Globus pallidus (tissue), 1 donor: ENCODE measurements at regions not wholly inside any gene's neighbourhood (a gene's known extent, or its start where the extent isn't known, plus 50 kb on each side); places are given as distances from the start of the nearest gene placed in this dataset.

ENCODE experiments used
- DNase-seq: peaks from one replicate; pipeline ENCODE4 v3.0.0-alpha.2; 2015; ENCODE audit warnings: low spot score

DNA sequence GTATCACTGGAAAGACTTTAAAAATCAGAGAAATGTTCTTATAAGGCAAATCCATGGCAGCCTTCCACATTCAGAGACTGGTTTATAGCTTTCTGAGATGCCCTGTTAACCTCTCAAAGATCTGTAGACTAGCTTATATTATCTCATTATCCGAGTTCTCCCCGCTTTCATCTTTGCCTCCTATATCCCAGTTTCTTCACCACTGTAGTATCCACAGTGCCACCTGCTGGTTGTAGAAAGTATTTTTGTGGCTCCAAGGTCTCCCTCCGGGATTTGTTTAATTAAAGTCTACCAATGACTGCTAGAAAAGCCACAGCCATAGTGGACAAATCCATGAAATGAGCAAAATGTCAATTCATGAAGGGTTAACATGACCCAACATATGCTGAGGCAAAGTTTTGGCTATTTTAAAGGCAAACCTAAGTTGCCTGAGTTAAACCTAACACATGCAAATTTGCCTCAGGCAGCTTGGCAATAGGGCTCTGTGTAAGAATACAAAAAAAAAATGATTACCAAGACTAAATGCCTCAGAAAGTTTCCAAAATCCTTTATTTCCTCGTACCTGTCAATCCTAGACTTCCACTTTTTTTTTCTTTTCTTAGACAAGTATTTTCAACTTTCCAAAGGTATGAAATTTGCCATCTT lies 218.8 kb upstream of the BMP4 start:
- DNase-seq = peak; percentile 65

DNA sequence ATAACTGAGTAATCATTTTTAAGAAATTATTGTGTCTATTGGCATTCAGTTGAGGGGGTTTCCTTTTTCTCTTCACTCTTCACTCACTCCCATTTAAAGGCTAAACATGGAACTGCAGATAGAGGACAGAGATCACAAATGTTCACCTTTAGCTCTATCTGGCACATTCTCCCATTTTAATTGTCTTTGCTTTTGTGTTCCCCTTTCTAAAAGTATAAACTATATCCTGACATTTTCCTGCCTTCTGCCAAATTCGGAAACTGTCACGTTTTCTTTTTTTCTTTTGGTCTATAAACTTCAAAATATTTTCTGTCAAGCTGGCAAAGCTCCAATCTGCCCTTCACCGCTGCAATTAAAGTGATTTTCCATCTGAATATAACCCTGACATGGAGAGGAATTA lies 219.8 kb upstream of the CDKN3 start:
- no peak for DNase-seq

DNA sequence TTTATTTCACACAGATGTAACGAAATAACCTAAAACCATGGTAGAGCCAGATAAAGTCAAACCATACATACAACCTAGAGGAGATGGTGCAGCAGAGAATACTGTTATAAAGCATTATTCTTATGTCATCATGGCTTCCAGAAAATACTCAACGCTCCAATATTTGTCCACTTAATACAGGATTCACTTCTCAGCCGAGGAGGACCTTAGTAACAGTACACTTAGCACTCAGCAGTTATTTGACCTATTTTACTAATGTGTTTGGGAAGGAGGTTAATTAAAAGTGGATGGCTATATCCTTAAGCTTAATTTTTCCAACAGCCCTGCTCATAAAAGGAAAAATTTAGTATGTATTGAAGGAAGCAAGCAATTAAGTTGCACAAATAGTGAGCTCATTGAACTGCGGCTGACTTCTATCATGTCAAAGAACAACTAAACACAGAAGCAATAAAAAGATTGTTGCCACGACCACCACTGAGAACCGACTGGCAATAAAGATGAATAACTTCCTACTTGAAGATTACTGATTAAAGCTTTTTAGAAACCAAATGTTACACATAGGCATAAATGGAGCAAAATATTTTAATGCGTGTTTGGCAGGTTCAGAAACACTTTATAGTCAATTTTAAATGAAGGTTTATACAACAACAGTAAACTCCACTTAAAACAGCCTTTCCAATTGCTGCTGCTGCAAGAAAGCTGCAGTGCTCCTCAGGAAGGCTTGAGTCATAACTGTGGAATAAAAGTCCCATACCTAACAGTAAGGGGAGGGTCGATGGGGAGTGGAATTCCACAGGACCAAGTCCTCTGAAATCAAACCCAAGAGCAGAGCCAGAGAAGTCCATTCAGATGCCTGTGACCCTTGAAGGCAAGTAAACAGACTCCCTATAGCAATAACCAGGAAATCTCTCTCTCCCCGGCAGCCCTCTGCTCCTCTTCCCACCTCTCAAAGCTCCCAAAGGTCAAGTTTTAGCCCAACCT lies 218.9 kb upstream of the CDKN3 start:
- no peak for DNase-seq

DNA sequence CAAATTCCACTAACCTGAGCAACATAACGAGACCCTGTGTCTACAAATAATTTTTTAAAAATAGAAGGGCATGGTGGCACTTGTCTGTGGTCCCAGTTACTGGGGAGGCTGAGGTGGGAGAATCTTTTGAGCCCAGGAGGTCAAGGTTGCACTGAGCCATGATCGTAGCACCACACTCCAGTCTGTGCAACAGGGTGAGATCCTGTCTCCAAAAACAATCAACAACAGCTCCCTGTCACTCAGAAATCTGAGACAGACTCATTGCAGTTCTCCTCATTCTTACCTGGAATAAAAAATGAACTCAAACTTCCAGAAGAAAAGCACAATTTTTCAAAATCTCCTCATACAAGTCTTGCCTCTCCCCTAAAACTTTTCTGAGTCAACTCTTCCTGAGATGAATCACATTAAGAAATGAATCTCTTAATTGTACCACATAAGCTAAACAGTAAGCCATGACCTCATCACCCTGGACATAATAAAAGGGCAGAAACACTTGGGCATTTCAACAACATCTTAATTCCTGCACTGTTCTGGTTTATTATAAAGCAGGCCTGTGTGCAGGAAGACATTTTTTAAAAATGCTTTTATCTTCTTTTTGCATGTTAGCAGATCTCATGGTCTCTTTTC lies 214.3 kb upstream of the CDKN3 start:
- no peak for DNase-seq

DNA sequence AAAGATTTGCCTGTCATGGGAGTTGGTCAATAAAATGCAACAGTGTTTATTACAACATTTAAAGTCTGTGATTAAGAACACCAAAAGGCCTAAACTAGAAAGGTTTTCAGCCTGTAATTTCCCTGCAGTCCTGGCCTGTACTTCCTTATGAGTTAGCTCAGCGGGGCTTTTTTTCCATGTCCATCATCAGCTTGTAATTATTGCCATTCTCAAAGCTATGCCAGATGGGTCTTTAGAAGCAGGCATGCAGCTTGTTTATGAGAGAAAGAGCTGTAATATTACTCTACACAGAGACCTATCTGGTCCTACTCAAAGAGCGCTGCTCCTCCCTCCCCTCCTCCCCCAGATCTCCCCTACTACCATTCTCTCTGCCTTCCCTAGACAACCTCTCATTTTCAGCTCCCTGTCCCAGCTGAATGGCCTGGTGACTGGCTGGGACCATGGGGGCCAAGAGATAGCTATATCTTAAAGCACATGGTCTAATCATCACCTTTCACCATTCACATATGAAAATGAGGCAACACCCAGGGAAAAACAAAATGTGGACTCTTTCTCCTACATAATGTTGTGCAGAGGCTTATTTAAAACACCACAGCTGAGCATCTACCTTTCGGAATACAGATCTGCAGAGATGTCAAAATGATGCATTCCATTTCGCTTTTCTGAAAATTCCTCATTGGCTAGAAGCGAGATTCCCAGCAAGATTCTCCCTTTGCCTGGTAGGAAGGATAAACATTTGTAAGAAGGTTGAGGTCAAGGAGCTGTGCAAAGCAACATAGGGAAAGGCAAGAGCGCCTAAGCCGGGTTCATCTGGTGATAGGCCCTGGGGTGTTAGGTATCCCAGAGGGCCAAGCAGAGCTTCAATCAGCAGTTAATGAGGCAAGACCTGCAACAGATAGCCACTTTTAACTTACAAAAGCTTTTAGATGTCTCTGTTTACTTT lies 209.7 kb upstream of the CDKN3 start:
- DNase-seq = no peak

DNA sequence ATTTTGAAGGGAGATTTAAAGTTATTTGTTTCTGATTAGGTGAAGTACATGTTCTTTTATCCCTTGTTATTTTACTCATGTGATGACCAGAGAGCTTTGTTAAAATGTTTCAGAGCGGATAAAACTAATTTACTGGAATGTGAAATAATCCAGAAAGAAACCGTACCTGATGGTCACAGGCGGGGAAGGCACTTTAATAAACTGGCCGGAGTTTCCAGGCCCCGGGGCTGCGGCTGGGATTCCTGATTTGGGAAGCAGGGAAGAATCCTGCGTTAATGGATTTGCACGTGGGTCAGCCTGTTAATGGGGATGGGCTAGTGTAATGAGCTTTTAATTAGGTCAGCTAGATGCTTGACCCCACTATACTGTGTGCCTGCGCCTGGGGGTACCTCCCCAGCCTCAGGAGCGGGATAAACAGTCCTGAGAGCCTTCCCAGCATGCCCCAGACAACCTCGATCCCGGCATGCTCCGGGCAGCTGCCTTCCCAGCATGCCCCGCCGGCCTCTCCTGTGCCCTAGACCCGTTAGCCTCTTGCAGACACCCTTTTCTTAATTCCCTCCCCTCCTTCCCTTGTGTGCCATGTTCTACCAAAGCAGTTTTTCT lies 208.6 kb upstream of the CDKN3 start:
- no peak for DNase-seq

DNA sequence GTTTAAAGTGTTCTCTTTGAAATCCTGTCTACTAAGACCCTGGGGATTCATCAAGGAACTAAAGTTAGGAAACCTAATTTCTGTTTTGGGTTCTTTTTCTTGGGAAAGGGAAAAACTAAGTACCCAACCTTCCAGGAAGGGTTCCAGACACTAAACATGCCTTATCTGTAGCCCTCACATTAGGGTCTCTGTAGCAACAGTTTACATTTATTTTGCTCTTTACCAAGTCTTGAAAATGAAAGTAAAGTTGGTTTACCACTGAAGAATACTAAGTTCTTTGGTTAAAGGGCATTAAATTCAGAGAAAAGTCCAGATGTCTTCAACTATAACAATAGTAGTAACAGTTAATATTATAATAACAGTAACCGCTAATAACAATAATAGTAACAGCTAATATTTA lies 207.5 kb upstream of the CDKN3 start:
- no peak for DNase-seq

DNA sequence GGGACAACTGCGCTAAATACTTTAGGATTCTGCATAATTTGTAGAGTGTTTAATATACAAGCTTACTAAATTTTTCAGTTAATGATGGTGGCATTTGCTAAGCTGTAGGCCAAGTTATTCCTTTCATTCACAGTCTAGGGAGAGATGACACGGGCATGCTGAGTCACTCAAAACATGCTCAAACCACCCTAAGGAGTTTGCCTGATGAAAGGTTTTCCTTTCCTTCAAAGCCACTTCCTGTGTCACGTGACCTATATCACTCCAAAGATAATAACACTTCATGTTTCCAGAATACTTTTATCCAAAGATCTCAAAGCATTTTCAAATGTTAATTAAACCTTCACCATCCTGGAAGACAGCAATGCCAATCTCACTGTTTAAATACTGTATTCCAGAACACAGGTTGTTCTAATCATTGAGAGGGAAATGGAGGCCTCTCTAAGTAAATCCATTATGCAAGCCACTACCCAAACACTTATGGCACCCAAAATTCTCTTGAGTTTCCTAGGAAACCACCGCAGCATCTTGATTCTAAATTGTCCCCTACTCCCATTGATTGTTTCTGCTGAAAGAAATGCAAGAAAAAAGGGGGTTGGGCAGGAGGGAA lies 207.0 kb upstream of the CDKN3 start:
- DNase-seq = no peak

DNA sequence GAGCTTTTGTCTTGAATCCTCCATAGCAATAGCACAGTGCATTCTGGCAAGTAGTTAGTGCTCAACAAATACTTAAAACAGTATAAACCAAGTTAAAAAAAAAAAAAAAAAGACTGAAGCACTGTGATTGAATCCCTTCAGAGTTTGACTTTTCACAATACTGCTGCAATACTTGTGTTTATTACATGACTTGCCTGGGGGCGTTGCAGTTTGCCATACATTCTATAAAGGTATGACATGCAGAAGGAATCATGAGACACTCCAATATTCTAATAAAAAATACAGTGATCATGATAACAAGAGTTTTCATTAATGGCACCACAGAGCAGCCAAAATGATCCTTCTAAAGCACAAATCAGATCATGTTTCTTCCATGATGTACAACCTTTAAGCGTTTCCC lies 205.0 kb upstream of the CDKN3 start:
- no peak for DNase-seq

DNA sequence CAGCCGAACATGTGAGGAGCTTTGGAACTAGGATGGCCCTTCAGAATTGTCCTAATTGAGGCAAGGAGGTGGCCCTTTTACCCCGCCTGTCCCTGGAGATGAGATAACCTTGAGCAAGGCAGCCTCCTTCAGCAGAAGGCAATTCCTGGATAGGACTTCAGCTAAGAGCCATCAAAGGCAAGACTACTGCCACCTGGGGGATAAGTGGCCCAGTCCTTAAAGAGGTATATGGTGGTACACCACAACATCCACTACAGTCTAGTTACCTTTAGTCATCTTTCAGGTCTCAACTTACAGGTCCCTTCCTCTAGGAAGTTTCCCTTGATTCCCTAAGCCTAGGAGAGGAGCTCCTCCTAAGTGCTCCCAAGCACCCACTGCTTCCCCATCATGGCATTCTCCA lies 204.2 kb upstream of the CDKN3 start:
- no peak for DNase-seq

DNA sequence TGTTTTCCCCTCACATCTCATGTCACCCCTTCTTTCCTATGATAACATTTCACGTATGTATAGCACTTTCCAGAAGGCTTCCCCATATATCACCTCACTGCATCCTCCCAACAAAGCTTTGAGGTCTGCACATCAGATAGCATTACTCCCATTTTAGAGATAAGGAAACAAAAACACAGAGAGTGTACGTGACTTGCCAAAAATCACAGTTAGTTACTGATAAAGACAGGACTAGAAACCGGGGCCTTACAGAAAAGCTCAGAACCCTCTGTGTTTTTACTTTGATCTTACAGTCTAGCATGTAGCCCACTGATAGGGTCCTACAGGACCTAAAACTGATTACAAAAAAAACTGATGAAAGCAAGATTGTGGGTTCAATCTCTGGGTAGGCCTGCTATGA lies 202.9 kb upstream of the CDKN3 start:
- no peak for DNase-seq

DNA sequence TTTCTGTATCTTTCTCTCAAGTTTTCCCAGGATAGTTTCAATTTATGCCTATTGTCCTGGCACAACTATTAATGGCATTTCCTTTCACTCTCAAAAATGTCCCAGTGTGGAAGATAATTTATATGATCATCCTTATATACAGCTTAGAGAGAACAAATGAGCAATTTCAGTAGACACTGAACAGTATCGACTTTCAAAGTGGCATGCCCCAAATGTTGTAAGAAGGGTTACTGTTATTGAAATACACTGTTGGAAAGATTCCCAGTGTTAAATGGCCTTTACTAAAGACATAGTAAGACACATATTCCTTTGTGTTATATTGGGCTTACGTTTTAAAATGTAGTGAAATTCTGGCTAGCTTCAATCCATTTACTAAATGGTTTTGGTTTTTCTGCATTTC lies 202.3 kb upstream of the CDKN3 start:
- DNase-seq = no peak

DNA sequence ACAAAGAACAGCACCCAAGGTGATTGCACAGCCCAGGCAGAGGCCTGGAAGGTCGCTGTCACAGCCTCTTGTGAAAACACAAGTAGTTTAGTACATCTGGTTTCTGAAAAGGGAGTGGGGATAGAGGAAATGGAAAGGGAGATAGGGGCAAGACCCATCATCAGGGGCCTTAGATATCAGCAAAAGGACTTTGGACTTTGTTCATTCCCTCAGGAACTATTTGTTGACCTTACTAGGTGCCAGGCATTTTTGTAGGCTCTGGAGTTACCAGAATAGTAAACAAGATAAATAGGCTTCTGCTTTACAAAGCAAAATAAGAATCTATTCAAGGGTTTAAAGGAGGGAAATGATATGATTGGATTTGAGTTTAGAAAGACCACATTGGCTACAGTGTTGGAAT lies 199.4 kb upstream of the CDKN3 start:
- DNase-seq = no peak

DNA sequence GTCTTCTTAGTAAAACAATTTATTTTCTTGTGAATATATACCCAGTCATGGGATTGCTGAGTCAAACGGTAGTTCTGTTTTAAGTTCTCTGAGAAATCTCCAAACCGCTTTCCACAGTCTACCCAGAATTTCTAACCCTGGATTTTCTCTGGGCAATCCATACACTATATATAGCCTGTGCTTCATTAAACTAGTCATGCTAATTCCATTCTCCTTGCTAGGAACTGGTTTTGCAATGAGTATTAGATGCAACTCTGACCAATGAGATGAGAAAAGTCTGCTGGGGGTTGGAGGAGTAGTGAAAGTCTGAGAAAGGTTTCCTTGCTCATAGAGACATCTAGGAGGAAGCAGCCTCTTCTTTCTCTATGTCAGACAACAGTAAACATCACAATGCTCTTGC lies 196.1 kb upstream of the CDKN3 start:
- DNase-seq = no peak

DNA sequence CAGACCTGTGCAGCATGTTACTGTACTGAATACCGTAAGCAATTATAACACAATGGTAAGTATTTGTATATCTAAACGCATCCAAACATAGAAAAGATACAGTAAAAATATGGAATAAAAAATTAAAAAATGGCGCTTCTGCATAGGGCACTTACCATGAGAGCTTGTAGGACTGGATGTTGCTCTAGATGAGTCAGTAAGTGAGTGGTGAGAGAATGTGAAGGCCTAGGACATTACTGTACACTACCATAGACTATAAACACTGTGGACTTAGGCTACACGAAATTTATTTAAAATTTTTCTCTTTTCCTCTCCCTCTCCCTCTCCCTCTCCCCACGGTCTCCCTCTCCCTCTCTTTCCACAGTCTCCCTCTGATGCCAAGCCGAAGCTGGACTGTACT lies 194.5 kb upstream of the CDKN3 start:
- DNase-seq = no peak

DNA sequence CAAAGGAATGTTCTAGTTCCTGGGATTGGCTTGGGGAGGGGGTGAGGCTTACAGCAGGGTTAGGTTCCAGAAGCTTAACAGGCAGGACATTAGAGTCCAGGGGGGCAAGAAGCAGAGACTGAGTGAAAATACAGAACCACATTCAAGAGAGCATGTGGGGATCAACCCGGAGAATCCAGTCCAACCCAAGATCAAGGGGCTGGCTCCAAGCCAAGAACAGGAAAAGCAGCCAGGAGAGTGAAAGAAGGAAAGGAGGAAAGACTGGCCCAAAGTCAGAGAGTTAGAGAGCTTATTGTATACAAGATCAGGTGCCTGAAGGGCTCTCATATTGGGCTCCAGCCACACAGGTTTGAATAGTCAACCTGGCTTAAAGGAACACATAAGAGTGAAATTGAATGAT lies 190.3 kb upstream of the CDKN3 start:
- DNase-seq = no peak

DNA sequence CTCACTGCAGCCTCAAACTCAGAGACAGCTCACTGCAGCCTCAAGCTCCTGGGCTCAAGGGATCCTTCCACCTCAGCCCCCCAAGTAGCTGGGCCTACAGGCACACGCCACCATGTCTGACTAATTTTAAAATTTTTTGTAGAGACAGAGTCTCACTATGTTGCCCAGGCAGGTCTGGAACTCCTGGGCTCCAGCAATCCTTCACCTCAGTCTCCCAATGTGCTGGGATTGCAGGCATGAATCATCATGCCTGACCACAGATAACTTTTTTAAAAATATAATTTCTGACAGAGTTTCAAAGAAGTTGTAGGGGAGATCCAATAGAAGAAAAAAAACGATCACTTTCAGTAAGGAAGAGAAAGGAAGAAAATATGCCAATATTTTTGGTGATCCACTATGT lies 189.7 kb upstream of the CDKN3 start:
- DNase-seq = no peak

DNA sequence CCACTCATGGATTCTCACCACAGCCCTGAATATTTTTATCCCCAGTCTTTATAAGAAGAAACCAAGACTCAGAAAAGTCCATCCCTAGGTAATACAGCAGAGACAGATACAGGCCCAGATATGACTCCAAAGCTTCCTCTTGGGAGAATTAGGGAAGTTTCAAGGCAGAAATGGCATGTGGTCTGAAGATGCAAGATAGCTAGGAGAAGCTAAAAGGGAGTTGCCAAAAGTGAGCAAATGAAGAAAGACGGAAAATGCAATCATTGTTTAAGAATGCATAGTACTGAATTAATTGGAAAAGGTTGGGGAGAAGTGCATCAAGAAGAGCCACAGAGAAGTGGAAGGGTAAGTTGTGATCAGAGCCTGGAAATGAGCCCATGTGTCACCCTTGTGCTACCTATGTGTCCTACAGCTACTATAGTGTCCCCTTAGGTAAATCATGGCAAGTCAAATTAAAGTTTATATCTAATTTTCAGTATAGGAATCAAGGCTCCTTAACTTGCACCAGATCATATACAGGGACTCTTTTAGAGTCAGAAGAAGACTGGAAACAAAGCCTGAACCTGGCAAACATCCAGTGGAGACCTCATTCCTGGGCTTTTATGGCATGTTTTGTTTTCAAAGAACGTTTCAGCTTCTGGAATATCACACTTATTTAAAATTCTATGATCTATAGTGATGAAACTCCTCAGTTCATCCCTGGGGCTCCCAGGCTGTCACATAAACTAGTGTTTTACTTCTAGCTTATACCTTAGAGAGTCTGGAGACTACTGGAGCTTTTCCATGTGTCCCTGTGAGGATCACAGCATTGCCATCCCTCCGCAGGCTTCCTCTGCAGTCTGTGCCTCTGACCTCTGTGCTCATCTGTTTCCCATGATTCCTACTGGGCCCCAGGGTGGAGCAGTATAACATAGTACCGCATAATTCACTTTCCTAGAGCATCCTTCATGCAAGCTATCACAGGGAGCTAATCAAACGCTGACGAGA lies 189.0 kb upstream of the CDKN3 start:
- DNase-seq = no peak

DNA sequence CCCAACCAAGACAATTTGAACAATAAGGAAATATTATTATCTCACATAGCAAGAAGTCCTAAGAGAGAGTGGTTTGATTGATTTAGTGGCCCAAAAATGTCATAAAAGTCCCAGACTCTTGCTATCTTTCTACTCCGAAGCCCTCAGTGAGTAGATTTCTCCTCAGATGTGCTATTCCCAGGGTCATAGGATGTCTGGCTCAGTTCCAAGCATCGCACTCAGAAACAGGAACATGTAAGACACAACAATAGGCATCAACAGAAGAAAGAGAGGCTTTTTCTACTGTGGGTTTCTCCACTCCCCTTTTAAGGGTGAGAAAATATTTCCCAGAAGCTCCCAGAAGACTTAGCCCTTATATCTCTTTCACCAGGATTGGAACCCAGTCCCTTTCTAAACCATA lies 188.1 kb upstream of the CDKN3 start:
- DNase-seq = no peak
